ENCODE measurements at regions not wholly inside any gene's neighbourhood (a gene's known extent, or its start where the extent isn't known, plus 50 kb on each side); places are given as distances from the start of the nearest gene placed in this dataset.
"Not testable (repeated sequence)": the region's sequence is repeated elsewhere in the genome, so short reads cannot be mapped to it uniquely, and the experiment has no call there.

- Mint-ChIP-seq H3K4me1 (ENCODE audit: low read depth in 2 of 2) (no peaks in the 10 kb centered on the region), H3K9me3 (peaks cover 6% of the 10 kb centered on the region), H3K27ac (no peak overlapping the region), H3K36me3 (no peaks in the 10 kb centered on the region), H3K4me3 (no peak overlapping the region), H3K27me3 (peaks cover 0 to 8% of the 10 kb centered on the region in 2 donors)
- DNase-seq (ENCODE audit: low spot score) (no peak), ATAC-seq (no peak)
Observed at GRCh38 chr3:152742368-152743347, 92.3 kb upstream of the P2RY1 start.

- ATAC-seq (no peak), DNase-seq (ENCODE audit: low spot score) (no peak)
- Mint-ChIP-seq H3K4me1 (ENCODE audit: low read depth in 2 of 2) (no peaks in the 10 kb centered on the region), H3K9me3 (peaks cover 8% of the 10 kb centered on the region), H3K27ac (no peak overlapping the region), H3K36me3 (no peaks in the 10 kb centered on the region), H3K27me3 (peaks cover 0 to 8% of the 10 kb centered on the region in 2 donors), H3K4me3 (no peak overlapping the region)
Observed at GRCh38 chr3:152745646-152746045, 89.3 kb upstream of the P2RY1 start.

- Mint-ChIP-seq H3K9me3 (peaks cover 2% of the 10 kb centered on the region), H3K4me3 (no peak overlapping the region), H3K27ac (no peak overlapping the region), H3K27me3 (no peaks in the 10 kb centered on the region), H3K4me1 (ENCODE audit: low read depth in 2 of 2) (no peaks in the 10 kb centered on the region), H3K36me3 (no peaks in the 10 kb centered on the region)
- no peak for ATAC-seq
- no peak for DNase-seq (ENCODE audit: low spot score)
Observed at GRCh38 chr3:152754303-152754702, 80.6 kb upstream of the P2RY1 start.

GRCh38 chr3:152756807-152757206 lies 78.1 kb upstream of the P2RY1 start:
- Mint-ChIP-seq H3K27me3 (no peaks in the 10 kb centered on the region), H3K36me3 (no peaks in the 10 kb centered on the region), H3K4me3 (no peak overlapping the region), H3K4me1 (ENCODE audit: low read depth in 2 of 2) (peaks cover 0 to 4% of the 10 kb centered on the region in 2 donors), H3K27ac (no peak overlapping the region), H3K9me3 (no peaks in the 10 kb centered on the region)
- DNase-seq (ENCODE audit: low spot score), result no peak
- no peak for ATAC-seq

GRCh38 chr3:152760024-152760563 lies 74.8 kb upstream of the P2RY1 start:
- peaks cover 0 to 1% of the 10 kb centered on the region in 2 donors for H3K27me3 Mint-ChIP-seq
- peaks cover 6% of the 10 kb centered on the region for H3K9me3 Mint-ChIP-seq
- peak; percentile 41 to 50 for ATAC-seq
- H3K4me3 Mint-ChIP-seq, result no peak overlapping the region
- no peak for DNase-seq (ENCODE audit: low spot score)
- H3K36me3 Mint-ChIP-seq, result peaks cover 3% of the 10 kb centered on the region
- H3K4me1 Mint-ChIP-seq (ENCODE audit: low read depth in 2 of 2), result peaks cover 0 to 4% of the 10 kb centered on the region in 2 donors
- no peak overlapping the region for H3K27ac Mint-ChIP-seq

GRCh38 chr3:152760591-152760990 lies 74.3 kb upstream of the P2RY1 start:
- Mint-ChIP-seq H3K27ac (no peak overlapping the region), H3K27me3 (peaks cover 0 to 2% of the 10 kb centered on the region in 2 donors), H3K4me1 (ENCODE audit: low read depth in 2 of 2) (peaks cover 0 to 4% of the 10 kb centered on the region in 2 donors), H3K4me3 (no peak overlapping the region), H3K36me3 (peaks cover 4% of the 10 kb centered on the region), H3K9me3 (peaks cover 7% of the 10 kb centered on the region)
- ATAC-seq (no peak), DNase-seq (ENCODE audit: low spot score) (no peak)

DNA sequence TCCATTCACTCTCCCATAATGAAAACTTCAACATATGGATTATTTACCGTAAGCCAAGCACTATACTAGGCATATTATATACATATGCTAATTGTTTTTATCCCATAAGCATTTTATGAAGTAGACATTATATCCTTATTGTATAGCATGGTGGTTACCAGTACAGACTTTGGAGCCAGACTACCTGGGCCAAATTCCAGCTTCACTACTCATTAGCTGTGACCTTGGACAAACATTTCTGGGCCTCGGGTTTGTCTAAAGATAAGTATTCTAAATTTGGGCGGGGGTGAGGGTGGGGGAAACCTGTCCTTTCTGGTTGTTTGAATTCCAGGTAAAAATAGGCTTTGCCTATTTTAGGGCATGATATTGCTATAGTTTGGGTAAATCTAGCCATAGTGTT lies 66.5 kb upstream of the P2RY1 start:
- Mint-ChIP-seq H3K4me3 (no peak overlapping the region), H3K27ac (no peak overlapping the region), H3K27me3 (peaks cover 0 to 2% of the 10 kb centered on the region in 2 donors), H3K9me3 (peaks cover 7% of the 10 kb centered on the region), H3K4me1 (ENCODE audit: low read depth in 2 of 2) (no peaks in the 10 kb centered on the region), H3K36me3 (peaks cover 4% of the 10 kb centered on the region)
- DNase-seq (ENCODE audit: low spot score) (no peak), ATAC-seq (no peak)

DNA sequence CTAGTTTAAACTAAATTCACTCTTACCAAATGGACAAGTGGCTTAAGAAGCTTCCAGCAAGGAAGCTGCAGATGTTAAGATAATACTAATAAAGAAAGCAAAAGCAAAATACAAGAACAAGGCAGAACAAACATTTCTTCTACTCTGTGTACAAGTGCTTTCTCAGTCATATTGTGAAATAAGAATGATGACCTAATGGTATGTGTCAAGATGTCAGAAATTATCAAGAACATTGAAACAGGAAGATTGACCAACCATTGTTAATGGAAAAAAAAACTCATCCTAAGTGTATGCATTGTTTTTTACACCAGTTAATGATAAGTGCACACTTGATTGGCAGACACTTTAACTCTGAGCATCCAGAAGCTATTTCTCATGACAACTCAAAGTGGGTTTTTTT lies 65.4 kb upstream of the P2RY1 start:
- Mint-ChIP-seq H3K27me3 (peaks cover 0 to 2% of the 10 kb centered on the region in 2 donors), H3K4me3 (no peak overlapping the region), H3K27ac (no peak overlapping the region), H3K4me1 (ENCODE audit: low read depth in 2 of 2) (no peaks in the 10 kb centered on the region), H3K36me3 (peaks cover 4% of the 10 kb centered on the region), H3K9me3 (peaks cover 4% of the 10 kb centered on the region)
- ATAC-seq, result peak; percentile 46 to 75
- no peak for DNase-seq (ENCODE audit: low spot score)

DNA sequence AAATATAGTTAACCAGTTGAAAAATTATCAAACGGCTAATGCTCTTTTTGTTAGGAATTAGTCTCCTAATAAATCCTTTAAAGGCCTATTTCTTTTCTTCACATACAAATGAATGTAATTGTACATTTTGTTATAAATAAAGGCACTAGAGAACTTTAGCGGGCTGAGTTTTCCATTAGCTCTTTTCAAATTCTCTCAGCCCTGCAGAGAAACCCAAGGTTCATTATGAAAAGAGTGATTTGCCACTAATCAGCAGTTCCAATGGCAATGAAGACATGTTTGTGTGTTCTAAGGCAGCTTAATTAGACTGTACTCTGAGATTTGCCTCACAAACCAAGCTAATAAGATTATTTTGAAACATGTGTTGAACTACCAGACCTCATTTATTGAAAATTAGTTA lies 64.6 kb upstream of the P2RY1 start:
- Mint-ChIP-seq H3K4me1 (ENCODE audit: low read depth in 2 of 2) (no peaks in the 10 kb centered on the region), H3K27ac (no peak overlapping the region), H3K9me3 (no peaks in the 10 kb centered on the region), H3K36me3 (no peaks in the 10 kb centered on the region), H3K4me3 (no peak overlapping the region), H3K27me3 (no peaks in the 10 kb centered on the region)
- DNase-seq (ENCODE audit: low spot score) (no peak), ATAC-seq (no peak)

DNA sequence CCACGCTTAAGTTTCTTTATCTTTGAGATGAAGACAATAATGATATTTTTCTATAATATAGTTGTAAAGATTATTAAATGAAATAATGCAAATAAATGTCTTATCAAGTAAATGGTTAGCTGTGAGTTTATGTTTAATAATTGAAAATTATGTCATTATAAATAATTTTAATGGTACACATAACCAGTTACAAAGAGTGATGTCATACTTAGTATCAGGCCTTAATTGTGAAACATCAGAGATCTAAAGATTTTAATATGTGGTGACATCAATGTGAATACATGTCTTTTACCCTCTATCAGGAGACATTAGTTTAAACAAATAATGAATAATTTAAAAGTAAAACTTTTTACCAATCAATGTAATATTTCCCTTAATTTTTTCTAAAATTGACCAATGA lies 63.8 kb upstream of the P2RY1 start:
- H3K27me3 Mint-ChIP-seq, result no peaks in the 10 kb centered on the region
- H3K27ac Mint-ChIP-seq, result no peak overlapping the region
- no peaks in the 10 kb centered on the region for H3K4me1 Mint-ChIP-seq (ENCODE audit: low read depth in 2 of 2)
- ATAC-seq (no peak), DNase-seq (ENCODE audit: low spot score) (no peak)
- H3K4me3 Mint-ChIP-seq, result no peak overlapping the region
- H3K9me3 Mint-ChIP-seq, result no peaks in the 10 kb centered on the region
- H3K36me3 Mint-ChIP-seq, result no peaks in the 10 kb centered on the region

- H3K27me3 Mint-ChIP-seq, result no peaks in the 10 kb centered on the region
Observed at GRCh38 chr3:152772674-152773225, 62.2 kb upstream of the P2RY1 start.

DNA sequence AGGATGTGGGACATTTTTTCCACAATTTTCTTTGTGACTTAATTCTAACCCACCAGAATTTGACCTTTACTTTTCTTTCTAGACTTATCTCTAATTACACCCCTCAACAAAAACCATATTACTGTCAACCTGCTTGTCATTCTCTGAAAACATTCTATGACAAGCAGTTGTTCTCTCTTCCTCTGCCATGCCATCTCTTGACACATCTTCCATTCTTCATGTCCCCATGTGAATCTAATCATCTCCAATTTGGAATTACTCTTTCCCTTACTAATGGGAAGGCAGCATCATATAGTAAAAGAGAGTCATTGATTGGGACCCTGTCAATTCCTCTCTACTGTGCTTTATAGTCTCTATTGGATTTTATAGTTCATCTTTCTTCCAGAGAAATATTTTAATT lies 61.3 kb upstream of the P2RY1 start:
- ATAC-seq (no peak), DNase-seq (ENCODE audit: low spot score) (no peak)
- H3K27me3 Mint-ChIP-seq, result no peaks in the 10 kb centered on the region
- no peak overlapping the region for H3K27ac Mint-ChIP-seq
- no peaks in the 10 kb centered on the region for H3K9me3 Mint-ChIP-seq
- H3K4me3 Mint-ChIP-seq, result no peak overlapping the region
- H3K36me3 Mint-ChIP-seq, result no peaks in the 10 kb centered on the region
- H3K4me1 Mint-ChIP-seq (ENCODE audit: low read depth in 2 of 2), result no peaks in the 10 kb centered on the region

More at GRCh38 chr3:152772674-152773225, 62.2 kb upstream of the P2RY1 start:
- Mint-ChIP-seq H3K36me3 (no peaks in the 10 kb centered on the region), H3K4me3 (no peak overlapping the region), H3K4me1 (ENCODE audit: low read depth in 2 of 2) (no peaks in the 10 kb centered on the region), H3K9me3 (no peaks in the 10 kb centered on the region), H3K27ac (no peak overlapping the region)
- ATAC-seq (no peak), DNase-seq (ENCODE audit: low spot score) (no peak)

GRCh38 chr3:152774230-152774629 lies 60.7 kb upstream of the P2RY1 start:
- not testable (repeated sequence) for ATAC-seq, H3K27ac Mint-ChIP-seq, H3K36me3 Mint-ChIP-seq

DNA sequence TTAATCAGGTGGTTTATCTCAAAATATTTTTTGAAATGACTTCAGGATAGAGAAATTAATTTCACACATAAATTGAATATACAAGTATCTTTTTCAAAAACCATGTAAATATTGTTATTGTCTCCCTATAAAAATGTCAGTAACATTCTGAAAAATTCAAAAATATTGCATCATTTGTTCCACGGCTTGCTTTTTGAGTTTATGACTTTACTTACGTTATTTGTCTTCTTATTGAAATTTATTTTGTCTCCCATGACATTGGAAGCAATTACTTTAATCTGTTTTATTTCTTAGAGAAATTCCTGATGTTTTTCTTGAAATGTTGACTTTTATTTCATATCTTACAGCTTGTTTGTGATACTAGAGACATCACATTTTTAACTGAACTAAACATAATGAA lies 56.9 kb upstream of the P2RY1 start:
- no peaks in the 10 kb centered on the region for H3K4me1 Mint-ChIP-seq (ENCODE audit: low read depth in 2 of 2)

More at GRCh38 chr3:152774230-152774629, 60.7 kb upstream of the P2RY1 start:
- H3K4me1 Mint-ChIP-seq (ENCODE audit: low read depth in 2 of 2); DNase-seq (ENCODE audit: low spot score); H3K9me3 Mint-ChIP-seq; H3K4me3 Mint-ChIP-seq; H3K27me3 Mint-ChIP-seq: not testable (repeated sequence)

More for the DNA sequence above, 56.9 kb upstream of the P2RY1 start:
- Mint-ChIP-seq H3K4me3 (no peak overlapping the region), H3K27me3 (no peaks in the 10 kb centered on the region), H3K27ac (no peak overlapping the region), H3K9me3 (no peaks in the 10 kb centered on the region), H3K36me3 (no peaks in the 10 kb centered on the region)
- ATAC-seq (no peak), DNase-seq (ENCODE audit: low spot score) (no peak)
